Breast epithelium (tissue), 3 donors: ENCODE measurements at regions not wholly inside any gene's neighbourhood (a gene's known extent, or its start where the extent isn't known, plus 50 kb on each side); places are given as distances from the start of the nearest gene placed in this dataset.

ENCODE experiments used
- CTCF ChIP-seq, 3 donors: fragments of 450-650 bp; IDR thresholded peaks; one replicate each; pipeline ENCODE4 v1.5.1; 2016 to 2017; ENCODE audit warnings: antibody characterized with exemption in 3 of 3, mild to moderate bottlenecking in 3 of 3, moderate library complexity in 3 of 3
- POLR2A ChIP-seq: fragments of 450-650 bp; IDR thresholded peaks from one replicate; pipeline ENCODE4 v1.6.1; 2016; ENCODE audit warnings: antibody characterized with exemption, mild to moderate bottlenecking, moderate library complexity
- POLR2AphosphoS5 ChIP-seq, 3 donors: sonication (generic); formaldehyde crosslinking; IDR thresholded peaks; one replicate each; pipeline ENCODE4 v1.6.1; 2017; ENCODE audit warnings: antibody characterized with exemption in 3 of 3

GRCh38 chr5:84573017-84573712 lies 188.5 kb upstream of the EDIL3 start:
- TF ChIP-seq CTCF (IDR thresholded peaks at IDR 0.05) (no peak), POLR2A (no peak), POLR2AphosphoS5 (IDR thresholded peaks at IDR 0.05) (no peak)
